CD4-positive, alpha-beta T cell treated with Interferon alpha-2 for 1 hour (primary cell): ENCODE measurements at regions not wholly inside any gene's neighbourhood (a gene's known extent, or its start where the extent isn't known, plus 50 kb on each side); places are given as distances from the start of the nearest gene placed in this dataset.

Source experiments
- DNase-seq, 2 donors: peaks; one replicate each; pipeline ENCODE4 v3.0.0-alpha.2; 2020 to 2022

- no peak for DNase-seq
Measured at GRCh38 chr7:118580743-118581382, 356.4 kb downstream of the ANKRD7 start.

DNA sequence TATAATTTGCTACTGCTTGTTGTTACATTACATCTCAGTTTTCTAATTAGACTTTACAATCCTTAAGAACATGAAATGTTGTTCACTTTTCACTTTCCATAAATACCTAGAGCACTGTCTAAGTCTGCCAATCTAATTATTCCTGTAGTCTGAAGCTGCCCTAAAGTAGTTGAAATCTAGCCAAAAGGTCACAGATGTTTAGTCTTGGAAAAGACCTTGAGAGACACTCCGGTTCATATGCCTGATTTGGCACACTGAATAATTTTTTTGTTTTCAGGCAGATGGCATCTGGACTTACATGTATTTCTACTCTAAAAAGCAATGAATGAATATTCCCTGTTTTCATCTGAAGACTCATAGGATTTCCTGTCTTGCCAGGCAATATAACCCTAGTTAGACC, 359.1 kb downstream of the ANKRD7 start:
- DNase-seq = no peak

DNA sequence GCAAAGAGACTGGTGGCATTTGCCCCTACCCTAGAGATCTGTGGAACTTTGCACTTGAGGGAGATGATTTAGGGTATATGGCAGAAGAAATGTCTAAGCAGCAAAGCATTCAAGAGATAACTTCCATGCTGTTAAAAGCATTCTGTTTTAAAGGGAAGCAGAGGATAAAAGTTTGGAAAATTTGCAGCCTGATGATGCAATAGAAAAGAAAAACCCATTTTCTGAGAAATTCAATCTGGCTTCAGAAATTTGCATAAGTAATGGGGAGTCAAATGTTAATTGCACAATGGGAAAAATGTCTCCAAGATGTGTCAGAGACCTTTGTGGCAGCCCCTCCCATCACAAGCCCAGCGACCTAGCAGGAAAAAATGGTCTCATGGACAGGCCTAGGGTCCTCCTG, 361.7 kb downstream of the ANKRD7 start:
- DNase-seq = no peak

DNA sequence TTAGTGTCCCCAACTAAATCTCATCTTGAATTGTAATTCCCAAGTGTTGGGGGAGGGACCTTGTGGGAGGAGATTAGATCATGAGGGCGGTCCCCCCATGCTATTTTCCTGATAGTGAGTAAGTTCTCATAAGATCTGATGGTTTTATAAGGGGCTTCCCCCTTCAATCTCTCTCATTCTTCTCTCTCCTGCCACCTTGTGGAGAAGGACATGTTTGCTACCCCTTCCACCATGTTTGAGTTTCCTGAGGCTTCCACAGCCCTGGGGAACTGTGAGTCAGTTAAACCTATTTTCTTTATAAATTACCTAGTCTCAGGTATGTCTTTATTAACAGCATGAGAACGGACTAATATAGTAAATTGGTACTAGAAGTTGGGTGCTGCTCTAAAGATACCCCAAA, 365.6 kb downstream of the ANKRD7 start:
- no peak for DNase-seq

DNA sequence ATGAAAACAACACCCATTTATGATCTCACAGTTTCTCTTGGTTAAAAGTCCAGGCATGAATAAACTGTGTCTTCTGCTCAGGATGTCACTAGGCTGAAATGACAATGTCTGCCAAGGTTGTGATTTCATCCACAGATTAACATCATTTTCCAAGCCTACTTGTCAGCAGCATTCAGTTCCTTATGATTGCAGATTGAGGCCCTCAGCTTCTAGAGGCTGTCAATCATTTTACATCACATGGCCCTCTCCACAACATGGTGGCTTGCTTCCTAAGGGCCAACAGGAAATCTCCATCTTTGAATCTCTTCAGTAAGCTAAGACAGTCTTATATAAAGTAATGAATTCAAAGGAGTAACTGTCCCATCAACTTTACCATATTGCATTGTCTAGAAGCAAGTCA, 377.6 kb downstream of the ANKRD7 start:
- DNase-seq = no peak

DNA sequence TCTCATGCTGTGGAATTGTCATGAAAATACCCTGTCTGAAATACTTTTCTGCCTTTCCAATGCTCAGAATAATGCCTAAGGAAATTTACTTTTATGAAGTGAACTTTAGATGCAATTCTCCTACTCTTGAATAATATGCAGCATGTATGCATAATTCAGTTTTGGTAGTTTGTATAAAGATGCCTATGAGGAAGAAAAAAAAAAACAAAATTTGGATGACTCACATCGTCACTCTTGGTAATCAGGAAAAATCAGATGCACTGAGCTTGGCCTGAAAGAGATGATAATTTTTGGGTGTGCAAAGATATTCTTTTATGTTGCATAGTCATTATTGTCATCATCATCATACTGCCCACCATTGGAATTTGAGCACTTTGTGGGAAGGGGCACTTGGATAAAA, 382.1 kb downstream of the ANKRD7 start:
- no peak for DNase-seq

- no peak for DNase-seq
Measured at GRCh38 chr7:118609207-118609606, 384.7 kb downstream of the ANKRD7 start.

GRCh38 chr7:118615681-118616080, 391.2 kb downstream of the ANKRD7 start:
- DNase-seq = no peak

DNA sequence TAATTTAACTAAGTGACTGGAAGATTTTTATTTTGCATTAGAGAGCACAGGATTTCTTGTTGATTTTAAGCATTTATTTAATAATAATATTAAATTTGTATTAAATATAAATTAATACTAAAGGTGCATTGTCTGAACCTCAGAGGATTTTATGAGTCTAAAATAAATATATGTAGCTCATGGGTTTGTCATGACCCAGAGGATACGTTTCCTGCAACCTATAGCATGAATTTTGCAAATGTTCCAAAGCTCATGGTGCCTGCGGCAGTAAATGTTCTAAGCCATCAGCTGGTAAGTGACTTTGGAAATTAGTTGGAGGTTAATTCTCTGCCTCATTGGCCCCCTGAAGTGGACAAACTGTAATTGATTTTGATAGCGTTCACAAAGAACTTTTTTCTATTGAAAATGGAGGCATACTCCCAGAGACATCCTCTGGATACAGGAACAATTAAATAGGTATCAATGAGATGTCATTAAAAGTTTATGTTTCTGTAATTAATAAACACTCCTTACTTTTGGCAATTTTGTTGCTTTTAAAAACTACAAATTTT, 397.4 kb downstream of the ANKRD7 start:
- no peak for DNase-seq

DNA sequence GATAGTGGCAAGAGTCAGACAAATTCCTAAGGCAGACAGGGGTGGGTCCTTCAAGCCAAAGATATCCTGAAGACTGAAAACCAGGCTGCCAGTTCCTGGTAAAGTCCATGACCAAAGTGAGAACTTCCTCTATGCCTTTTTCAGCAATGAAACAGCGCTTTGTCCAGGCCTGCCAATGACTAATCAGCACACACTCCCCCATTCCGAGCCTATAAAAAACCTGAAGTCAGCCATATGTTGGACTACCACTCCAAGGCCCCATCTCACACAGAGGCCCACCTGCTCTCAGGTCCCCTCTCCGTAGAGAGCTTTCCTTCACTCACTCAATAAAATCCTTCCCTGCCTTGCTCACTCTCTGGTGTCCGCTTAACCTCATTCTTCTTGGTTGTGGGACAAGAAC, 402.2 kb downstream of the ANKRD7 start:
- DNase-seq = no peak

DNA sequence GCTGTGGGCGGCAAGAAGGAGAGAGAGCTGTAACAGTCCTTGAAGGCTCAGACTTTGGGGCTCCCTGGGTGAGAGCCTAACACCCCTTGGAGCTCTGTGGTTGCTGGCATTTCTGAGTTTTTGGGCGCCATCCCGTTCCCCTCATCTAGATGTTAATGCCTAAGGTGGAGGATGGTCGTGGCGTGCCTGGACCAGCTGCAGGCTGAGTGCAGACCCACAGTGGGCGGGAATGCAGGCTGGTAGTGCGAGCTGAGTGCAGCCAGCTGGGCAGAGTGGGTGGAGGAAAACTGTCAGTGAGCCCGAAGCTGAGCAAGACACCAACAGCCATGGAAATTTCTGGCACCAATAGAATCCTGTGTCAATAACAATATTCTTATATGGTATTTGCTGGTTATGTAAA, 403.0 kb downstream of the ANKRD7 start:
- no peak for DNase-seq

GRCh38 chr7:118629898-118630438, 405.5 kb downstream of the ANKRD7 start:
- no peak for DNase-seq

DNA sequence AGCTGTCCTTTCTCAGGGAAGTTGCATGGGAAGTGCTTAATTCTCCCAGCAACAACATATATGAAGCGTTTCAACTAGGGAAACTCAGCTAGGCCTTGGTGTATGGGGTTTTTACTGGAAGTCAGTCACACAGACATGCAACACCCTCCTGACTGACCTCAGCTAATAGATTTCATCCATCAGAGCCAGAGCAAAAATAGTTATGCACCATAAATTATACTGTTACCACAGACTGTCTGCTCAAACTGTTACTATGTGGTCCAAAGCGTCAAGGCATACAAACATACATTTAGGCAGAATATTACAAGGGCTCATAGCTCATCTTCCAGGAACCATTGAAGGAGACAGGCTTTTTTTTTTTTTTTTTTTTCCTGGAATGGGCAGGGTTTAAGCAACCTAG, 417.9 kb downstream of the ANKRD7 start:
- no peak for DNase-seq

GRCh38 chr7:118644346-118644745, 419.8 kb downstream of the ANKRD7 start:
- DNase-seq = no peak

GRCh38 chr7:118648002-118648401, 423.5 kb downstream of the ANKRD7 start:
- no peak for DNase-seq

DNA sequence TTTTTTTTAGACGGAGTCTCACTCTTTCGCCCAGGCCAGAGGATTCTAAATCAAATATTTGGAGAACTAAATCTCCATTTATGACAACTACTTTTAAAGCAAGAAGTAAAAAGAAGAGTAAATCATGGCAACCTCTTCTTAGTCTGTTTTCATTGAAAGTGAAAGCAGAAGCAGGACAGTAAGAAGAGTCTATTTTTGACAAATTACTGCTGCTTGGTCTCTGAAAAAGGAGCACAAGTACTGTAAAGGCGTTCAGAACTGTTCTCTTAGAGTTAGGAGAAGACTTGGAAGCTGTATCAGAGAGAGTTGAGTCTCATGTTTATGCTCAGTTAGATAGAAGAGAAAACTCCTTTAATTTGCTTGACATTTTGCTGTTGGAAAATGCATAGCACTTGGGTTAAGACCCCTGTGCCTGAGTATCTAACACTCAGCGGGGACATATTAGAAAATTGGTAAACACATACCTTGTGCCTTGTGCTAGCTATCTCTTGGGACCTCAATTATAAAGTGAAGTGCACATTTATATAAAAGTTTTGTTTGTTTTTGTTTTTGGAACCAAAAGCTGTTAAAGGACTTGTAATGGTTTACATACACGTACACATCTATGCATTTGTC, 433.0 kb downstream of the ANKRD7 start:
- no peak for DNase-seq

GRCh38 chr7:118662266-118662665, 437.8 kb downstream of the ANKRD7 start:
- no peak for DNase-seq

DNA sequence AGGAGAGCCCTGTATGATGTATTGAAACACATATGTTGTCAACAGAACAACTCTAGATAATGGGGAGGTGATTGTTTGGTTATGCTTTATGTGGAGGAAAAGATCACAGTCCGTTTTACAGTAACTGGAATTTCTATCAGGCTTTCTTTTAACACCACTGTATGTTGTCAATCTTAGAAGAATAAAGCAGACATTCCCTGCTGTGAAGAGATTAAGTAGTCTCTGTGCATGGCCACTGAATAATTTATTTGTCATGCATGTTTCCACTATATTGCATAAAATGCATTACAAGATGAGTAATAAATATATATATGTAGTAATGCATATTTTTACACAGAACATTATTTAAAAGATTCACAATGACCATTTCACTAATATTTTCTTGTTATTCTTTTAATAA, 440.0 kb downstream of the ANKRD7 start:
- no peak for DNase-seq

GRCh38 chr7:118671149-118671548, 446.6 kb downstream of the ANKRD7 start:
- no peak for DNase-seq

DNA sequence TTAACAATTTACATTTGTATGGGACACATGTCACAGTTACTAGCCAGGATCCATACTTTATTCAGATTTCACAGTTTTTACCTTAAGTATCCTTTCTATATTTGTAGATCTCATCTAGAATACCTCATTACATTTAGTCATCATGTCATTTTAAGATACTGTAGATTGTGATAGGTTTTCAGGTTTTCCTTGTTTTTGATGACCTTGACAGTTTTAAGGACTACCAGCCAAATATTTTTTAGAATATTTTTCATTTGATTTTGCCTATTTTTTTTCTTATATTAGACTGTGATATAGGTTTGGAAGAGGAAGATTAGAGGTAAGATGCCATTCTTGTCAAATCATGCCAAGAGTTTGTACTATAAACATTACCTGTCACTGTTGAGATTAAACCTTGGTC, 460.3 kb downstream of the ANKRD7 start:
- DNase-seq = no peak

GRCh38 chr7:118689403-118689802, 464.9 kb downstream of the ANKRD7 start:
- no peak for DNase-seq

DNA sequence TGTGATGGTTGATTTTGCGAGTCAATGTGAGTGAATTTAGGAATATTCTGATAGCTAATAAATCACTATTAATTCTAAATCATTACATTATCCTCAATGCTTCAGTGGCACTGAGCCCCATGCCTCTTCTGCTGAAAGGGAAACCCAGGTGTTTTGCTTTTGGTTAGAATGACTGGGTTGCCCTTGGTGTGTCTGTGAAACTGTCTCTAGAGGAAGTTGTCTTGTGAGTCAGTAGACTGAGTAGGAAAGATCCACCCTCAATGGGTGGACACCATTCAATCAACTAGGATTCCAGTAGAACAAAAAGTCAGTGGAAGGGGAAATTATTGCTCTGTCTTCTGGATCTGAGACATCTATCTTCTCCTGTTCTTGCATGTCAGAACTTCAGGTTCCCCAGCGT, 472.4 kb downstream of the ANKRD7 start:
- no peak for DNase-seq

DNA sequence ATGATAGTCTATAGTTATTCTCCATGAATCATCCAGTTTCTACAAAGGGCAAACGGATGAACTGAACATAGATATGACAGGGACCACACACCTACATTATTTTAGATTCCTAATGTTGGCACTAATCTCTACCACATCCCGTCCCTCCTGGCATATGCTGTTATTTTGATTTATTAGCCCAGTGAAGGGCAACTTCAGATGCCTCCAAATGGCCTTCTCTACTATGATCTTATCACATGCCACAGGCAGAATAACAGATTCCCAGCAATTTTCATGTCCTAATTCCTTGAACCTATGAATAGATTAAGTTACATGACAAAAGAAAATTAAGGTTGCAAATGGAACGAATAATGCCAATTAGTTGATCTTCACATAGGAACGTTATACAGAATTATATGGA, 474.7 kb downstream of the ANKRD7 start:
- DNase-seq = no peak

DNA sequence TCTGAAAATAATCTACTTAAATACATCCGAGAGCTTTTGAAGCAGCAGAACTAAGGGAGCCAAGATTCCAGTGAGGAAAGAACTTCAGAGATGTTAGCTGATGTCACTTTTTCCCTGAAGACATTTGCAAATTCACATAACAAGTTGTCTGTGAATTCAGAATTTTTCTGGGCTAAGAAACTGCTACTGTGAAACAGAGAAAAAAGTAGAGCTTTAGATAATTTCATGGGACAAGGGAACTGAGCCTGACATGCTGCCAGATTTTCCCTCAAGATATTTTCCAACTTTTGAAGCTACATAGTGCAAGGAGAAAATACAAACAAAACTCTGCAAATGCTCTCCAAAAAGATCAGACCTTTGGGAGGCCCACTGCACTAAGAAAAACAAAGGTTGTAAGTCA, 484.2 kb downstream of the ANKRD7 start:
- no peak for DNase-seq

DNA sequence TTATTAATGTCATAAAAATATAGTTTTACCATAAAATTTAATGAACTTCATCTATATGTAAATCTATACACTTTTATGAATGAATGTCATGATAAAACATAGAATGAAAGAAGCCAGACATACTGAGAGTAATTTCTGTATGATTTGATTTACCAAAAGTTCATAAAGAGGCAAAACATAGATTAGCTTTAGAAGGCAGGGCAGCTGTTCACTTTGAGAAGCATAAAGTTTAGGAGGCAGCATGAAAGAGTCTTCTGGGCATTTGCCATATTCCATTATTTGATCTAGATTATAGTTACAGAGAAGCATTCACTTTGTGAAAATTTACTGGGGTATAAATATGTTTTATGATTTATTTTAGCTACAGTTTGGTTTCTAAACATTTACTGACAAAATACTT, 487.2 kb downstream of the ANKRD7 start:
- no peak for DNase-seq
